Kidney glomerular epithelial cell (primary cell): ENCODE measurements at regions not wholly inside any gene's neighbourhood (a gene's known extent, or its start where the extent isn't known, plus 50 kb on each side); places are given as distances from the start of the nearest gene placed in this dataset.
"Not testable (repeated sequence)": the region's sequence is repeated elsewhere in the genome, so short reads cannot be mapped to it uniquely, and the experiment has no call there.

Experiments used
- DNase-seq: peaks from one replicate; lab custom pipeline; 2025; lab: John Stamatoyannopoulos, UW

DNA sequence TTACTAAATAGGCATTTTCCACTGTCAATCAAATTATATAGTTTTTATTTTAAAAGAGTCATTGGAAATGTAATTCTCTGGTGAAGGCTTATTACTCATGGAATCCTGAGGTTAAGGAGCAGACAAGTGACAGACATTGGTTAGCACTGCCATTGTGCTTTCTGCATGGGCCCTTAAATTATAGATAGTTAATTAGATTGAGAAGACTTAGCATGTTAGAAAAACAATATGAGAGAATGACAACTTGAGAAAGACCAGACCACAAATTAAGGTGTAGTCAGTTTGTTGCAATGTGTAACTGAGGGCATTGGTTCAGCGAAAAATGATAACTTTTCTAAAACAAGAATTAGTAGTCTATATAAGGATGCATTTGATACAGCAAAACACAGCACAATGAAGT lies 195.5 kb downstream of the SLITRK6 start:
- no peak for DNase-seq

DNA sequence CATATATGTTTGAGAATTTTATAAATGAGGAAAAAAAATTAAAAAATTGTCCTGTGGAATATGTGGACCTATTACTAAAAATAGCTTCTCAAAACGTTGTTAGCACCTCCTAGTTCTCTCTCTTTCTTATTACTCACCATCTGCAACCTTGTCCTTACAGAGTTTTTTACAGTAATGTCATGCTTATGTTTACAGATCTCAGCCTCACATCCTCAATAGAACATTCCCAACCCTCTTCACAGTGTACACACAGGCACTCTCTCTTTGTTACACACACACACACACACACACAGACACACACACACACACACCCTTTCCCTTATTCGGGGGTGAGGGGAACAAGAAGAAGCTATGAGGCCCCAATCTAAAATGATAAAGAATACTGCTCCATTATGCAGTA lies 197.7 kb downstream of the SLITRK6 start:
- DNase-seq: no peak

DNA sequence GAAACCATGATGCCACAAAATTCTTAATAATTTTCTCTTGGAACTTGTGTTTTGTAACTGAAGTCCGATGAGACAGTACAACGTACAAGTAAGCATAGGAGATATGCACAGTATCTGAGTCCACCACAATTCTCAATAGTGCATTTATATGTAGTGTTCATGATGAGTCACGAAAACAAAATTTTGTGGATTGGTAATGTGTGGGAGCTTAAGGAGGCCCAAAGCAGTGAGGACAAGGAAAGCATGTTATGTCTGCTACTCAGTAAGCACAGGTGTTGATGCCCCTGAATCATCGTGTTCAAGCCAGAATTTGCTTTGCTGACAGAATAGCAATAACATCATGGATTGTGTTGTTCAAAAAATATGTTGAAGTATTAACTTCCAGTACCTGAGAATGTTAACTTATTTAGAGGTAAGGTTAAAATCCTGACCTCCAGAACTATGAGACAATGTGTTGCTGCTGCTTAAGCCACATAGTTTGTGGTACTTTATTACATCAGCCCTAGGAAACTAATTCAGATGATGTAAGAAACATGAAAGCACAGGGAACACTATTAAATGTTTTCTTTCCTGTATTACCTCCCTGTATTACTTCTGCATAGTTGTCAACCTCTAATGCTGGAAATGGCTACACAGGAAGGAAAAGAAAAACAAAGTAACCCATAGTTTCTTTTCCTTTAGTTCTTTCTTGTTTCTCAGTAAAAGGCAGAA lies 201.3 kb downstream of the SLITRK6 start:
- DNase-seq: no peak

DNA sequence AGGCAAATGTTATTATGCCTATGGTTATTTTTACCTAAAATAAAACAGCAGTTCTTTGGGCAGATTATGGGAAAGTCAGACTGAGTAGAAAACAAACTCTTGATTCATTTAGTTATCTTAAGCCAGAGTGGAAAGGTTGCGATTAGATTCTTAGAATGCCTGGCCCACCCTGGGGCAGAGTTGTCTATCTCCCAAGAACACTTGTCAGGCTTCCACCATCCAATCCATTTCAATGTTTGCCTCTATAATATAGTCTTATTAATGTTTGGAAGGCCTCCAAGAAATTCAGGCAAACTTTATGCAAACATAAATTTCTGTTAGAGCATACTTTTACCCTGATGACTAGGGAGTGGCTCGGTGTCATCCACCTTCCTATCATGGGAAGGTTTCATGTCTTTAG lies 207.0 kb downstream of the SLITRK6 start:
- no peak for DNase-seq

DNA sequence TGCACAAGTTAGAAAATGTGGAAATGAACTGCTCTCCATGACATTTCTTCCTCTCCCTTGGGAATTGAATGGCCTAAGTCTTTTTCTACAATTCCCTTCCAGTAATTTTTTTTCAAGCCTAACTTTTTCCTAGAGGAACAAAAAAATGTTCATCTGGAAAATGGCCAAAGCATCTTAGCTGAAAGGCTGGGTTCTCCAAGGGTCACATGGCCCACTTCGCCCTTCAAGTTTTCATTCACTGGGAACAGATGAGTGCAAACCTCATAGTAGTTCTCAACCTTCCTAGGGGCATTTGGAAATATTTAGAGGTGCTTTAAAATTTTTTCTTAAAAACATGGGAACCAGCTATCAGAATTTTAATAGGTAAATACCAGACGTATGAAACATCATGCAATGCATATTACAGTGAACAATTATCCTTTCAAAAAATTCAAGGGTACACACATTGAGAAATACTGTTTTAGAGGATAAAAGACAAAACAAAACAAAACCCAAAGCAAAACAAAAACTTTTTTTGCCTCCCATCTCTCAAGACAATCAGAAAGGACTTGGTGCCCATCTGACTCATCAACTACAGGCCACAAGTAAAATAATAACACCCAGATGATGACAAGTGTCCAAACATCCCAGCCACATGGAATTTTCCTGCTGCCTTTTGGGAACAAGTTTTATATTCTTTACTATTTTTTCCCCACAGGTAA lies 208.8 kb downstream of the SLITRK6 start:
- DNase-seq: no peak

DNA sequence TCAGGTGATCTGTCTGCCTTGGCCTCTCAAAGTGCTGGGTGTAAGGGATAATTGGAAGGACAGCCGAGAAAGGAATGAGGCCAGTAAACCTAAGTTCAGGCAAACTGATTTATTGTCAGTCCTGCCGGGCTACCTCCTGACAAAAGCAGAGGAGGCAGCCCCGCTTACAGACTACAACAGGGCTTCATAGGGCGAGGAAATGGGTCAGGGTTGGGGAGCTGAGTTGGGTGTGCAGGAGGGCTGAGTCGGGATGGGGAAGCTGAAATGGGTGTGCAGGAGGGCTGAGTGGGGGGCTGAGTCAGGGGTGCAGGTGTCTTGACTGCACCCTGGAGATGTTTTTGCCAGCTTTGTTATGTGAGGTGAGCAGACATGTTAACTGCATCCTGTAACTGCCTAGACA lies 210.2 kb downstream of the SLITRK6 start:
- no peak for DNase-seq

DNA sequence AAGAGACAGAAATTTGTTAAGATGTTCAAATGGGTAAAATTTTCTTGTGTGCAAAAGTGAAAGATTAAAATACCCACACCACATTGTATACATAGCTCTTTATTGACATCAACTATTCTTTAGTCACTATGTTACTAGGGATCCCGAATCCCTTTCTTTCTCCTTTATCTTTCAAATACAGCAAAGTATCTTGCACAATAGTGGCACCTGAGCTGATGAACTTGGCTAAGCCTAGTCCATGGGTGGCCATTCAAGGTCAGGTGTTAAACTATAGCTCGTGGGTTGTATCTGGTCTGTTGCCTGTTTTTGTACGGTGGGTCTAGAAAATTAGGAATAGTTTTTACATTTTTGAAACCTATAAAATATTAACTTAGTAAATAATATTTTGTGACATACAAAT lies 210.9 kb downstream of the SLITRK6 start:
- no peak for DNase-seq

DNA sequence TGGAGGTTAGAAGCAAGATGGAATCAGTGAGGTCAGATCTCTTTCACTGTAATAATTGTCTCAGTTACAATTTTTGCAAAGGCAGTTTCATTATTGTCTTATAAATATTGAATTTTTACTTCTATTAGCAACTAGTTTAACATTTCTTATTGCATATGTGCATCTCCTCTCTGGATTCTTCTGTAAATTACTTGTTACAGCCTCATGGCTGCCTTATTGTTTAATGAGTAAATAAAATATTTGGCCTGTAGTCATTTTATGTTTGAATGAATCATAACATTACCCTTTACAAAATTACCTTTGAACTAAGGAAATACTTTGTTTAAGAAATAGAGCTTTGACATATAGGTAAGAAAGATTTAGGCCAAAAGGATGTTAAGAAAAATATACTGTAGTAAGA lies 212.4 kb downstream of the SLITRK6 start:
- no peak for DNase-seq

DNA sequence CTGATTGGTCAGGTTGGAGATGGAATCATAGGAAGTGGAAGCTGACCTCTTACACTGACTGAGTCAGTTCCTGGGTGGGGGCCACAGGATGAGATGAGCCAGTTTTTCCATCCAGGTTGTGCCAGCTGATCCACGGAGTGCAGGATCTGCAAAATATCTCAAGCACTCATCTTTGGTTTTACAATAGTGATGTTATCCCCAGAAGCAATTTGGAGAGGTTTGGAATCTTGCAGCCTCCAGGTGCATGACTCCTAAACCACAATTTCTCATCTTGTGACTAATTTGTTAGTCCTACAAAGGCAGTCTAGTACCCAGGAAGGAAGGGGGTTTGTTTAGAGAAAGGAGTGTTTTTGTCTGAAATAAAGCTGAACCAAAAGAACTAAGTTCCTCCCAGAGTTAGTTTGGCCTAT lies 212.8 kb downstream of the SLITRK6 start:
- no peak for DNase-seq

DNA sequence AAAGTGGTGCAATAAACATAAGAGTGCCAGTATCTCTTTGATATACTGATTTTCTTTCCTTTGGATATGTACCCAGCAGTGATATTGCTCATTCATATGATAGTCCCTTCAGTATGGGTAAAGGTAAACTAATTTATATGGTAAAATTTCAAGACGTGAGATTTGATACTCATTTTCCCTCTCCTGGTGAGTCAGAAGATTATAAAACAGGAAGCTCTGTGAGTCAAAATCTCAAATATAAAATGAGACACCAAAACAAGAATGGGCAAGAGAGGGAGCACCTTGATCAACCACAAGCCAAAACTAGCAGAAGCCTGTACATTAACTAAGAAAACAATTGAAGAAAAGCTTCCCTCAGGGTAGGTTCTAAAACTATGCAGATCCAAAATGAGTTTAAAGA lies 216.3 kb downstream of the SLITRK6 start:
- DNase-seq: no peak

DNA sequence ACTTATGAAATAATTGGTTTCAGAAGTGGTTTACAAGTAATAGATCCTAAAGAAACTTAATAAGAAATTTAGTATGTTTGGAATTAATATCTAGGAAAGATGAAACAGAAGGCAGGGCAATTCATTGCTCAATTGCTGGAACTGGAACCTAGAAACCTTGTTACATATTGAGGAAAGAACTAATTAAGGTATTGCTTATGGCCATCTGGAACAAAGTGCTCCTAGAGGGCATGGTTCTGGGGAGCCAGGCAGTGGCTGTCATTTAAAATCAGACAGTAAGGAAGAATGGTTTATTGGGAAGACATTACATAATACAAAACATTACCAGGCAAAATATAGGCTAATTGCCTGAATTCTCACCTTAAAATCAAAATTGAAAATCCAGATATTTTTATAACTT lies 224.1 kb downstream of the SLITRK6 start:
- no peak for DNase-seq

DNA sequence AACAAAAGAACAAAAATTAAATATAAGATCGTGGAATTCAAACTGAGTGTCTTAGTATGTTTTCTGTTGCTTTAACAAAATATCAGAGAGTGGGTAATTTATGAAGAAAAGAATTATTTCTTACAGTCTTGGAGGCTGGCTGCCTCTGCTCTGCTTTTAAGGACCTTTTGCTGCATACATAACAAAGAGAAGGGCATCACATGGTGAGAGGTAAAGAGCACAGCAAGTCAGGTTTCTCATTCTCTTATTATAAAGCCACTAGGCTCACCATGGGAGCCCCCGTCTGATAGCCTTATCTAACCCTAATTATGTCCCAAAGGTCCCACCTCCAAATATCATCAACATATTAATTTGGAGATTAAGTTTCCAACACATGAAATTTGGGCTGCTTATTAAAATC lies 231.3 kb downstream of the SLITRK6 start:
- DNase-seq: no peak

DNA sequence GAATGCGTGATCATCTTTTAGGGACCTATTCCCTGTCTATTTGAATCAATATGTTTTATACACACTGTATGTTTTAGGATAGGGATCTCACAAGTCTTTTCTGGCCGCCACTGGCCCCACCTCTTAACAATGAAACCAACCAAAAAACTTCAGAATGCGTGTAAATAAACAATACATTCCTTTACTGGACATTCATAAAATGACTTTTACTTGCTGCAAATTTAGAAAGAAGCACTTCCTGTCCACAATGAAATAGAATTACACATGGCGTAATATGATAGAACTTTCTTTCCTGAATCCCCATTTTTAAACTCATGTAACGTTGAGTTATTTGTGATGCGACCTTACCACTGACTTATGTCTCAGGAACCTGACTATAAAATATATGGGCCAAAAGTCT lies 233.6 kb downstream of the SLITRK6 start:
- DNase-seq: no peak

DNA sequence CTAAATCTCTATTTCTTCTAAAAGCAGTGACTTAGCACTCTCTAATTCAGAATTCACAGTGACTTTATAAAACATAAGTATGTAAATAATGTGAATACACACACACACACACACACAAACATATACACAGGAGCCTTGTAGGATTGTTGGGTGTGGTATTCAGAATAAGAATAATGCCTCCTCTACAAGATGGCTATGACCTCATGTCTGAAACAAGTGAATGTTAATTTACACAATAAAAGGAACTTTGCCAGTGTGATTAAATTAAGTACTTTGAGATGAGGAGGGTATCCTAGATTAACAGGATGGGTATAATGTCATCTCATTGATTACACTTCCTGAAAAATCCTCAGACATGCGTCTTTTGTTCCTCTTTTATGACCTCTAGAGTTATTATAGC lies 234.6 kb downstream of the SLITRK6 start:
- DNase-seq: no peak

DNA sequence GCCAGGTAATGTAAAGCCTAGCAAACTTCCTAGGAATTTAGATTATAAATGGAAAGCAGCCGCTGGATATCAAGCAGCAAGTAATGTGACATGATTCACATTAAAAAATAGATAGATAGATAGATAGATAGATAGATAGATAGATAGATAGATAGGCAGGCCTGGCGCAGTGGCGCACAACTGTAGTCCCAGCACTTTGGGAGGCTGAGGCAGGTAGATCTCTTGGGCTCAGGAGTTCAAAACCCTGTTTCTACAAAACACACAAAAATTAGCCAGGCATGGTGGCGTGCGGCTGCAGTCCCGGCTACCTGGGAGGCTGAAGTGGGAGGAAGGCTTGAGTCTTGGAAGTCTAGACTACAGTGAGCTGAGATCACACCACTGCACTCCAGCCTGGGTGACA lies 236.9 kb downstream of the SLITRK6 start:
- no peak for DNase-seq

DNA sequence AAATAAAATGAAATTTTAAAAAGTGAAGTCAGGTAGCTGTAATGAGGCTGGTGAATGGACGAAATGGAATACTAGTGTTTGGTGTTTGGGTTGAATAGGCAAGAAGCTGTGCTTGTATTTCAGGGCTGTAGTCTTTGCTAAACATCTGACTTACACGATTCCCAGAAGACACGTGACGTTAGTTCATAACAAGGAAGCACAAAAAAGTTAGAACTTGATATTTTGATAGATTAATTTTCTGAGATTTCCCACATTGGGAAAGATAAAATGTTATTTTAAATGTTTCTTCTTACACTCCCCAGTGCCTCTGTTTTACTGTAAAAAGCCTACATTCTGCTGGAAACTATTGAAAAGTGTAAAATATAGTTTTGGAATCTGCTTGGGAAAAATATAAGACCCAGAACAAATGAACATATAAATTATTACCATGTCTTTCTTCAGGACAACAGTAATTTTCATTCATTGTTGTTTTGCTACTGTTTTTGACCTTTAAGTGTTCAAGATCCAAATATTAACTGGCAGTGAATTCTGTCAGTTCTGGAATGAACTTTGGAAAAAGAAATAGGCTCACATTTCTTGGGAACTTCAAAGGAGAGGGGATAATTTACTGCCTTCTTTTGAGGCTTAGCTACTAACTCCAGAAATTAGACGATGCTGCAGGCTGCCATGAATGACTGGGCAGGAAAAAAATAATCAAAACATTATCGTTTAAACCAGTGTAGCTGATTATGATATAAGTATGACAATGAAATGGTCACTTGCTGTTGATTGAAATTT lies 241.3 kb downstream of the SLITRK6 start:
- no peak for DNase-seq

DNA sequence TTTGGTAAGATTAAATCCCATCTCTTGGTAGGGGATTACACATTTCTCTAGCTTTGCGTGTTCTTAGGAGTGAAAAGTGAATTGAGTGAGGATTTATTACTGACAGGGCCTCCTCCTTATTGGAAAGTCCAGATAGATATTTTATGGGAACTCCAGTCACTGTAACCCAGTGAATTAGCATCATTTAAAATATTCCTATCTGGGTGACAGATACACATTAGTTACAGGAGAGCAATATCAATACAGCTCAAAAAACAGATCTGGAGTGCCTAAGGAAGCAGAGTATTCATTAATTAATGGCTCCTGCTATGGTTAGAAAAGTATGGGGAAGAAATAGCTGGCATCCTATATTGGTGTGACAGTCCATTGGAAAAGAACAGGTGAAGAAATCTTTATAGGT lies 248.2 kb downstream of the SLITRK6 start:
- DNase-seq: no peak

DNA sequence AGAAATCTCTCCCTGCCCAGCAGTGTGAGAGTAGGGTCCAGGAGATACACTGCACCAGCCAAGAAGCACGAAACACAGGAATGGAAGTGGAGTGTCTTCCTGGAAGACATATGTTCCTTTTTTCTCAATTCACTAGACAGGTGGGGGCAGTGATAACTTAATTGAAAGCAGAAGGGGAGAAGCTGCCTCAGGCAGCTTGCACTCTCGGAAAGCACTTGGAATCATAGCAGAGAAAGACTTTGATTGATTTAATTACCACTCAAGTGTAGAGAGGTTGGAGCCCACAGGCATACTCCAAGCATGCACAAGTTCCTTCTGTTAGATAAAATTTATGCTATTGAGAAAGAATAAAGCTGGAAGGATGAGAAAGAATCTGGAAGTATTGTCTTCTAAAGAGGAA lies 249.4 kb downstream of the SLITRK6 start:
- no peak for DNase-seq

DNA sequence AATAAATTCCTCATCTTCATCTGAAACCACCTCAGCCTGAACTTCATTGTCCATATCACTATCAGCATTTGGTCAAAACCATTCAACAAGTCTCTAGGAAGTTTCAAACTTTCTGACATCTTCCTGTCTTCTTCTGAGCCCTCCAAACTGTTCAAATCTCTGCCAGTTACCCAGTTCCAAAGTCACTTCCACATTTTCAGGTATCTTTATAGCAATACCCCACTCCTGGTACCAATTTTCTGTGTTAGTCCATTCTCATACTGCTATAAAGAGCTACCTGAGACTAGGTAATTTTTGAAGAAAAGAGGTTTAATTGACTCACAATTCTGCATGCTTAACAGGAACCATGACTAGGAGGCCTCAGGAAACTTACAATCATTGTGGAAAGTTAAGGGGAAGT lies 250.4 kb downstream of the SLITRK6 start:
- not testable (repeated sequence) for DNase-seq

DNA sequence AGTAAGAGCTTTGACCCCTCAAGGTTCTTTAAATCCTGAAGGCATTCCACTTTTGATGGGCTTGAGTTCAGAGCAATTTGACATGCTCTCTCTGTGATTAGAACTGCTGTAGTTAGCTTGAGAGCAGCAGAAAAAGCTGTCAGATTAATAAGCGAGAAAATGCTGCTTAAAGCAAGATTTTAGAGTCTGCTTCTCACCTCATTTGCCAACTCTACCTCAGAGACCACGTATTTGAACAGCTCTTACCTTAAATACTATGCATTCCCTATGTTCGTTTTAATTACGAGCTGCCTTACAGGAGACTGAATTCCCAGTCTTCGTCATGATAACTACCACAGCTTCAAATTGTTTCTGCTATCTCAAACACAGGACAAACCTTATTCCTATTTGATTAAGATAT lies 253.4 kb downstream of the SLITRK6 start:
- DNase-seq: no peak

DNA sequence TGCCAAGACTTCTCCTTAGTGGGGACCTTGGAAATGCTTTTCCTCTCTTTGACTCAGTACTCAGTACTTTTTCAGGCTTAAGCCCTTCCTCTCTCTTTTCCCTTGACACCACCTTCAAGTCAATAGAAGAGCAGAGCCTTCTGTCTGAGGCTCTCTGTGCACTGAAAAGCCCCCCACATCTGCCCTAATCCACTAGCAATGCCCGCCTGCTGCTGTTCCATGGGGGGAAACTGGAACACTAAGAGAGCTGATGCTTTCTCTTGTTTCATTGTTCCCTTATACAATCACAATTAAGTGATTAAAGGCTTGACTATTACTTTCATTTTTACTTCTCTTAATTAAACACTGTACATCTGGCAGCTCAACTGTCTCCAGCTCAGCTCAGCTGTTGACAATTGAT lies 254.5 kb downstream of the SLITRK6 start:
- DNase-seq: no peak

DNA sequence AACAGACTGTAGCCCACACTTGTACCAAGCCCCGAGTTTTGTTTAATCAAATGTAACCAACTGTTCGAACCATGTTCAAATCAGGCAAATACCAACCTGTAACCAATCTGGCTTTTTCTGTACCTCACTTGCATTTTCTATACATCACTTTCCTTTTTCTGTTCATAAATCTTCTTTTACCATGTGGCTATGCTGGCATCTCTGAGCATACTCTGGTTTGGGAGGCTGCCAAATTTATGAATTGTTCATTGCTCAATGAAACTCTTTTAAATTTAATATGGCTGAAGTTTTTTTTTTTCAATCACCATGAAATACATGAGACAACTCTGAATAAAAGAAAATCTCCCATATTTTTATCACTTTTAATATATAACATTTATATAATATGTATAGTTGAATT lies 256.1 kb downstream of the SLITRK6 start:
- no peak for DNase-seq

DNA sequence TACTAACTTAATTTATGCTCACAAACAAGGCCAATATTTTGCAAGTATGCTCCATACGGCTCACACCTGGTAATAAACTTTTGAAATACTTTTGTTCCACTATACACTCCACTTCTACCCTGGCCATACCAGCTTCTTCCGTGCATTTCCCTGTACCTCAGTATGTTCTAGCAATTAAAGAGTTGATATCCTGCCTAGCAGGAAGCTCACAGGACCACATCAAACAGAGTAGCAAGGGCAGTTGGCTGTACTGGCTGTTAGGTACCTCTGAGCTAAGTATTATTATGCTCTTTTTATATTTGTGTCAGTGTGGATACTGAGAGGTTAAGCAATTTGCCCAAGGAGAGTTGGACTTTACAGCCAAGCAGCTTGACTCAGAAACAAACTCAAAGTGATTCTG lies 257.7 kb downstream of the SLITRK6 start:
- no peak for DNase-seq
